GM19372 (cell line): ENCODE measurements at regions not wholly inside any gene's neighbourhood (a gene's known extent, or its start where the extent isn't known, plus 50 kb on each side); places are given as distances from the start of the nearest gene placed in this dataset.

Experiments
- ATAC-seq: cut with Tn5 transposase; IDR thresholded peaks from one replicate; pipeline ENCODE4 v1.9.1; 2021; ENCODE audit warnings: mild to moderate bottlenecking, low read depth, moderate library complexity; ENCODE audit not compliant: unreplicated experiment

DNA sequence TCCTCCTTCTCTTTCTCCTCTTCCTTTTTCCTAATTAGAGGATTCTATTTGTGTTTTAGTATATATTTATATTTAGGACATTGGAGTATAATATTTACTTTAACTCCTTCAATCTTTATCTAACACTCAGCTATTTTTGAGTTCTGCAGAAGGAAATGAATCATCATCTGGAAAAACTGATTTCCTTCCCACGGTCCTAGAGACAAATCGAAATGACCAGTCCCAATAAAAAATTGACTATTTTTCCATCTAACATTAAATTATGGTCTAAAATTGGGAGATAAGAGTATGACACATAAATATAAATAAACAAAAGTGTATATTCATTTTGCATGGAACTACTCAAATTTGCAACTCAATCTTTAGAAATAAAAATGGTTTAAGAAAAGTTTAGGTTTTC lies 167.4 kb downstream of the TMTC3 start:
- ATAC-seq = no peak

DNA sequence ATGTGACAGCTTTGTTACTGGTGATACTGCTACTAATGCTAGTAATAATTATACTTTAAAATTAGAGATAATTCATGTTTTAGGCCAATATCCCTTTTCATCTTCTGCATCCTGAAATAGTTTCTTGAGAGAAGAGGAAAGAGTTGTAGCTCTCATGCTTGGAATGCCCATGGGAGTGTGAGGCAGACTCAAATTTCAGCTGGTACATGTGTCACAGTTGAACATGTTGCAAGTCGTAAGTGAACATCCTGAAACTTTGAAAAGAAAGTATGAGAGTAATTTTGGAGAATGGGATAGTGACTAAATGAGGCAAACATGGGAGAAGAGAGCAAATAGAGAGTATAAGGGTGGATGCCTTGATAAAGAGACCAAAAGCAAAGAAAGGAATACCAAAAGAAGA lies 168.0 kb downstream of the TMTC3 start:
- no peak for ATAC-seq

DNA sequence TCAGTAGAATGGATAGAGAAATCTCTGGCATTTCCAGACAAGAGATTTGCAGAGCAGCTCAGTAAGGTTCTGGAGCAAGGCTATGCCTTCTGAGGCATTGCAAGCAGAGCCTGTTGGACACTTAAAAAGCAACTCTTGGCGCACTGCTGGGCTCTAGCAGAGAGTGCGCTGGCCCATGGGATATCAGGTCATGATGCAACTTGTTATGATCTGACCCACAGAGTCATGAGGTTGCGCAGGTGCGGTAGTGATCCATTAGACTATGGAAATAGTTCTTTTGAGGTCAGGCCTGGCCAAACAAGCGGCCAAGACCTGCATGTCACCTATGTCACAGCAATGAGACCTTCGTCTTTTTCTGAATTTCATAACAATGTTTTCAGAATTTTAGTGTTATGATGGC lies 168.6 kb downstream of the TMTC3 start:
- no peak for ATAC-seq

DNA sequence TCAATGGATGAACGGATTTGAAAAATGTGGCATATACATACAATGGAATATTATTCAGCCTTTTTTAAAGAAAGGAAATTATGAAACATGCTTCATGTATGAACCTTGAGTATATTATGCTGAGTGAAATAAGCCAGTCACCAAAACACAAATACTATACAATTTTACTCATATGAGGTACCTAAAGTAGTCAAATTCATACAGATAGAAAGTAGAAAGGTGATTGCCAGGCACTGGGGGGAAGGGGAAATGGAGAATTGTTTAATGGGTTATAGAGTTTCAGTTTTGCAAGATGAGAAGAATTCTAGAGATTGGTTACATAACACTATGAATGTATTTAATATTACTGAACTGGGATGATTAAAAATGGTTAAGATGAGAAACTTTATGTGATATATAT lies 171.4 kb downstream of the TMTC3 start:
- ATAC-seq = peak; percentile 47

DNA sequence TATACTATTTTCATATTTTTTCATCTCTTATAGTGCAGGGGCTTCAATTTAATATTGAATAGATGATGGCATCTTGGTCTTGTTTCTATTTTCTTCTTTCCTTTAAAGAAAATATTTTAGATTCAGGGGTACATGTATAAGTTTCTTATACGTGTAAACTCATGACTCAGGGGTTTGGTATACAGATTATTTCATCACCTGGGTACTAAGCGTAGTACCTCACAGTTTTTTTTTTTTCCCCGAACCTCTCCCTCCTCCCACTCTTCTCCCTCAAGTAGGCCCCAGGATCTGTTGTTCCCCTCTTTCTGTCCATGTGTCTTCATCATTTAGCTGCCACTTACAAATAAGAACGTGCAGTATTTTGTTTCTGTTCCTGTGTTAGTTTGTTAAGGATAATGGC lies 172.6 kb downstream of the TMTC3 start:
- ATAC-seq = no peak

DNA sequence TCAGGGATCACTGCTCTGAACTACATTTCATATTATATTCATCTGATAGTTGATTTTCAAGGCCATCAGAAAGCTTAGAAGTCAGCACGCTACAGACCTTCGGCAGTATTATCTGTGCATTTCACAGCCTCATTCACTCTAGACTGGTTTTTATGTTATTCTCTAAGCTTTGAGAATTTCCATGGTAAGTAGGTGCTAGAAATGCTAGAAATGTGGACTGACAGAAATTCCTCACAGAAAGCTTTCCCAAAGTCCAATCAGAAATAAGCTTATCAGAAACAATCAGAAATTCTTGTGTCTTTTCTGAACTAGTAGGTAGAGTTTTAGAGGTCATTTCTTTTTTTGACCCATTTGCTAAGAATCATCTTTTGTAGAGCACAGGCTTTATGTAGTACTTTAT lies 176.6 kb downstream of the TMTC3 start:
- no peak for ATAC-seq

DNA sequence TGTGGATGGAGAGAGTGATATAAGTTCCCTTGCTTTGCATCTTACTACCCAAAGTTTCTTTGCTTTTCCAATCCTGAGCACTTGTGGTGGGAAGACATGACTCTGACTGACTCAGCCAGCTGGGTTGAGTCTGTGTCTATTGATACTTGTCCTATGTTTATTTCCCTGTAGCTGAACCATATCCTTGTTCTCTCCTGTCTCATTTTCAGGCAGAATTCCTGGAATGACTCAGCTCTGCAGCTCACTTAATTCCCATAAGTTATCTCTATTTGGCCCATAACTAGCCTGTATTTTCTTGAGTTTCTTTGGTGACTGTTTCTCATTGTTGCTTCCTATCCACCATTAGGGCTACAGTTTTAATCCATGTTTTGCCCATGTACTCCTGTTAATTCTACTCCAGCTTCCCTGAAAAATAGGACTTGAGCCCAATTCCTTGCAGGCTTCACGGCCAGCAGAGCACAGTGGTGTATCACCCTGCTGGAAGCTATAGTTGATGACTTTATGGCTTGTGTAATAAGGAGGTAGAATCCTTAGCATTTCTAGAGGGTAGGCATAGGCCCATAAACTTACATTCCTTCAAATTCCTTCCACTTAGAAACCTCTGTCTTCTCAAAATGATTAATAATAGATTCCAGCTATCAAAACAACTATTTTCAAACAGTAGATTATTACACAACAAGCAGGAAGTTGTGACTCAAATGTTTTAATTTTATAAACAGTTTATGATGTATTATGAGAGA lies 183.1 kb downstream of the TMTC3 start:
- ATAC-seq = no peak

DNA sequence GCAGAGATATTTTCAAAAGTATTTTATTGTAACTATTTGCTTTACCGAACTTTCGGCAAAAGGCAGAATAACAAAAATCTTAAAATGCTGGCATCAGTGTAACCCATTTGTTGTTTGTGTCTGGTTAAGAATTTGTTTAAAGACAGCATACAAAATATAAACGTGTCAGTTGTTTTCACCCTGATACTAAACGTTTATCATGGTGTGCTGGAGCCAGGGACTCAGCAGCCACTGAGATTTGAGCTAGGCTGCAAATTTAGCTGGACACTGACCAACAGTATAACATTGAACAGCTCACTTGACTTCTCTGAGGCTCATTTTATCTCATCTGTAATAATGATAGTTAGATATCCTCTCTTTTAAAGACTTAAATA lies 183.7 kb downstream of the TMTC3 start:
- no peak for ATAC-seq

DNA sequence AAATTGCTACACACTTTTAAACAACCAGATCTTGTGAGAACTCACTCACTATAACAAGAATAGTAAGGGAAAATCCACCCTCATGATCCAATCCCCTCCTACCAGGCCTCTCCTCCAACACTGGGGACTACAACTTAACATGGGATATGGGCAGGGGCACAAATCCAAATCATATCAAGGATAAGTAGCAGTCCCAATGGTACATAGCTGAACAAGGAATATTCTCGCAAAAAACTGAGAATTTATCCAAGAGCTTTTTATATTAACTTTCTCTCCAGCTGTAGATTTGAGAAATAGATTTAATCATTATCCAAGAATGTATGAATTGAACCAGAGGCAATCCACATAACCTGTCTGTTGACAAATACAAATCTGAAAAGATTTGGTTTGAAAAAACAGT lies 185.2 kb downstream of the TMTC3 start:
- no peak for ATAC-seq

DNA sequence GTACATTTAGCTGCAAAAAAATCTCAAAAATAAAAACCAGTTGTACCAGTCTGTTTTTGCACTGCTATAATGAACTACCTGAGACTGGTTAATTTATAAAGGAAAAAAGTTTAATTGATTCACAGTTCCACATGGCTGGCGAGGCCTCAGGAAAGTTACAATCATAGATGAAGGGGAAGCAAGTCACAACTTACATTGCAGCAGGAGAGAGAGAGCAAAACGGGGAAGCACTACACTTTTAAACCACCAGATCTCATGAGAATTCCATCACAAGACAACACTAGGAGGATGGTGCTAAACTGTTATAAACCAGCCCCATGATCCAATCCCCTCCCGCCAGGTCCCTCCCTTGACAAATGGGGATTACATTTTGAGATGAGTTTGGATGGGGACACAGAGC lies 186.0 kb downstream of the TMTC3 start:
- ATAC-seq = no peak

DNA sequence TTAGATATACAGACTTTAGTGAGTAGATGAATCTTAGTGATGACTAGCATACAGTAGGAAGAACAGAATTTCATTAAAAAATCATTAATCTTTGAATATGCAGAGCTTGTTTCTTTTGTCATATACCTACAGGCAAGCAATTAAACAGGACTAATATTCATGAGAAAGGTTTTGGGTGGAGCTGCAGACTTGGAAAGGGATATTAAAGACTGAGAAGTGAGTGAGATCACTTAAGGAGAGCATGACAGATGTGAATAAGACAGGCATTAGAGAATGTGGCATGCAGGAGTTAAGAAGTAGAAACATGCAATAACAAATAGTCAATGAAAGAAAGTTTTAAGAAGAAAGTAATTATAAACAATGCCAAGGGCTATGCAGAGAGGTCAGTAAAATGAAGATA lies 187.7 kb downstream of the TMTC3 start:
- ATAC-seq = no peak

DNA sequence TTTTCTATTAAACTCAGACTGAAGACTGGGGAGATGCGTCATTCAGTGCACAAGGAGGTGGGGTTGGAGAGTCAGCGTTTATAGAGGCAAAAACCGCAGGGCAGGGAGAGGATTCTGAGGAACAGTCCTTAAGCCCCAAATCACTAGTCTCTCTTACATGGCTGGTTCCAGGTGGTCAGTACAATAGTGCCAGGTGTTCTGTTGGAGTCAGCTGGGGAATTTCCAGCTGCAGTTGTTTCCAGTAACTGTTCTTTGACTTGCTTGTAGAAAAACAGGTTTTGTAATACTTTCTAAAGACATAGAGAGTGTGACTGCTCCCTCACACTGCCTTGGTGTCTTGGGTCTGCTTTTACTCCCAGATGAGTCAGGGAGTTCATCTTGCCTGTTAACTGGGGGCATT lies 192.2 kb downstream of the TMTC3 start:
- no peak for ATAC-seq

DNA sequence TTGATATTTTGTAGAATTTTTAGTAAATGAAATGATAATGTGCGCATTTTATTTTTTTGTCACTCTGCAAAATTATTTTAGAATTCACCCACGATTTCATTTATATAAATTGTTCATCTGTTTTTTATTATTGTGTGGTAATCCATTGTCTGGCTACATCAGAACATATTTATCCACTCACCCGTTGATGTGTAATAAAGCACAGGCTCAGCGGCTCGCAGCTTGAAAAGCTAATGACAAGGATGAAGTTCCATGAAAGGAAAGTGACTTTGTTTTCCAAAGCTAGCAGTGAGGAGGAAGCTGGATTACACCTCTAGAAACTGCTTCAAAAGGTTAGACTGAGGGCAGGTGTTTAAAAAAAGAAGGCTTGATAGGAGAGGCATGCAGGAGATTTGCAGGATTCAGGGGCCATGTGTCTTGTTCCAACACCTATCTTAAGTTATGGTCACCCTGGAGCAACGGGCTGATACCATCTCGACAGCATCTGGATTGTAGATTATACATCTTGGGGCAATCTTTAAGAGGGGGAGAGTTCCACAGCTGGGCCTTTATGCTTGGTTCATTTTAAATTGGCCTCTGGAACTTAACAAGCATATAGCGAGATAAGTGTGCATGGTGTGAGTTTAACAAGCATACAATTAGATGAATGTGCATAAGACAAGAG lies 194.1 kb downstream of the TMTC3 start:
- no peak for ATAC-seq

DNA sequence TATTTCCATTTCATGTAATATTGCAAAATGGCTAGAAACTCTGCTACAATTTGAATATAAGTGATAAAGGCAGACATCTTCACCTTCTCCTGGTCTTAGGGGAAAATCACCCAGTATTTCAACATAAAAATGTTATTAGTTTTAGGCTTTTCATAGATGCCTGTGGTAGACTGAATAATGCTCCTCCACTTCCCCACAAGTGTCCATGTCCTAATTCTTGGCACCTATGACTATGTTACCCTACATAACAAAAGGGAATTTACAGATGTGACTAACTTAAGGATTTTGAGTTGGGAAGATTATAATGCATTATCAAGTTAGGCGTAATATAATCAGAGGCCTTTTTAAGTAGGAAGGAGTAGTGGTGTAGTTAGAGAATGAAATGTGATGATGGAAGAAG lies 196.4 kb downstream of the TMTC3 start:
- no peak for ATAC-seq

DNA sequence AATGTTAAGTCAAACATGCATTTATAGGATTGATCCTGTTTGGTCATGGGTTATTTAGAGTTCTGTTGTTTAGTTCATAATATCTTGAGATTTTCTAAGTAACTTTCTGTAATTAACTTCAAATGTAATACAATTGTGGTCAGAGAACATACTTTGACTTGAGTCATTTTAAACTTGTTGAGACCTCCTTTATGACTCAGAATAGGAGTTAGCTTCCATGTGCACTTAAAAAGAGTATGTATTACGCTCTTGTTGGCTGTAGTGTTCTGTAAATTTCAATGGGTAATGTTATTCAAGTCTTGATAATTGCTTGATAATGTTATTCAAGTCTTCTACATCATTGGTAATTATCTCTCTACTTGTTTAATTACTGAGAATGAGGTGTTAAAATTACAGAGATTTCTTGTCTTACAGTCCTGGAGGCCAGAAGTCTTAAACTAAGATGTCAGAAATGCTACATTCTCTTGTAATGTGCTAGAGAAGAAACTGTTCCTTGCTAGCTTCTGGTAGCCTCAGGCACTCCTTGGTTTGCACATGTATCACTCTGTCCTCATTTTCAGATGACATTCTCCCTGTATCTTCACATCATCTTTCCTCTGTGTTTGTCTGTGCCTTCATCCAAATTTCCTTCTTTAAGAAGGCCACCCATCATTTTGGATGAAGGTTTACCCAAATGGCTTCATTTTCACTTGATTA lies 197.3 kb downstream of the TMTC3 start:
- no peak for ATAC-seq

DNA sequence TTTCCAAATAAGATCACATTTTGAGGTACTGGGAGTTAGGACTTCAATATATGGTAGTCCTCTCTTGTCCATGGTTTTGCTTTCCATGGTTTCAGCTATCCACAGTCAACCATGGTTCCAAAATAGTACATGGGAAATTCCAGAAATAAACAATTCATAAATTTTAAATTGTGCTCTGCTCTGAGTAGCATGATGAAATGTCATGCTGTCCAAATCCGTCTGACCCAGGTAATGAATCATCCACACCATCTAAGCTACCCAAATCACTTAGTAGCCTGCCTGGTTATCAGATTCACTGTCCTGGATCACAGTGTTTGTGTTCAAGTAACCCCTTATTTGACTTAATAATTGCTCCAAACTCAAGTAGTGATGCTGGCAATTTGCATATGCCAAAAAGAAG lies 197.9 kb downstream of the TMTC3 start:
- no peak for ATAC-seq

DNA sequence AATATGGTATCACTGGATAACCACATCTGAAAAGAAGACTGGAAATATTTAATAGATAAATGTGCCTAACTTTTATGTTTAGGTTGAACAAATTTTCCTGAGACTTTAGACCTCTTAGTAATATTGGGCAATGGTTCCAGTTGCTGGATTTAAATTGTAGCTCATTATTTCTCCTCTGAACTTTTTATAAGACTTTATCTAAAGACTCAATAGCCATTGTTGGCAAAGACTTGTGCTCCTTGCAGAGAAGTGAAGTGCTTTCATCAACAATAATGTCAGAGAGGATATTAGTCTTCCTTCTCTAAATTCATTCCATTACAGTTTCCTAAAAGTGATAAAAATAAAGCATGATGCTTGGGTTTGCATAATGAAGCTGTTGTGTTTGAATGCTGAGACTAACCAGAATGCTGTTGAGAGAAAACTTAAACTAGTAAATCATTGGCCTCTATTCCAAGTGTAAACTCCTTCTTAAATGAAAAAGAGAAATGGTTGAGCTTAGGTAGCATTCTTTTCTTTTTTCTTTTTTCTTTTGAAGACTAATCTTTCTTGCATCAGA lies 200.2 kb downstream of the TMTC3 start:
- no peak for ATAC-seq

DNA sequence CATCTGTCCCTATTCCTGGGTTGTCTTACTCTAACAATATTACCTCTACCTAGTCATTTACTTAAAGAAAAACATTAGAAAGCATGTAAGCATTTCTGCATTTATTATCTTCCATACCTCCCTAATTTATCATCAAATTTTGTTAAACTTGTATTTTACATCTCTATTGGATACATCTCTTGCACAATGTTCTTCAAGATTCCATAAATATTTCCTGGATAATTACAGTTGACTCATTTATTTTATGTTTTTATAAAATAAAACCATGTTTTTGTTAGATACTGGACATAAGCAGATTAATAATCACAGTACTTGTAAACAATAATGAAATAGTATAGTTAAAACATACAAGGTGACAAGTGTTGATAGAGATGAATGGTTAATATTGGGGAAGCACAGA lies 209.0 kb downstream of the TMTC3 start:
- ATAC-seq = no peak

DNA sequence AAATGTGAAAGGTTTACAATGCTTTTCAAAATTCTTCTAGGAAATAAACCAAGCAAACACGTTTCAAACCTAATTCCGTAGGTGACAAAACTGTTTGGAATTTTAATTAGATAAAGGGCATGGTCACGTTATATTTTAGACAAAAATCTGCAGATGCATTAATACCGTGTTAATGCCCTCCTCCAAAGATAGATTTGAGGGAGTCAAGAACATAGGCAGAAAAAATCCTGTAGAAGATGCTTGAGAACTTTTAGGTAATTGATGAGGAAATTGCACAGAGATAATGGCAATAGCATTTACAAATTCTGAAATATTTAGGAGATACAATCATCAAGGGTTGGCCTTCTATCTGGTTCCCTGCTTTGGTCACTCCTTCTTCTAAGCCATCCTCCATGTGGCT lies 212.6 kb downstream of the TMTC3 start:
- no peak for ATAC-seq

DNA sequence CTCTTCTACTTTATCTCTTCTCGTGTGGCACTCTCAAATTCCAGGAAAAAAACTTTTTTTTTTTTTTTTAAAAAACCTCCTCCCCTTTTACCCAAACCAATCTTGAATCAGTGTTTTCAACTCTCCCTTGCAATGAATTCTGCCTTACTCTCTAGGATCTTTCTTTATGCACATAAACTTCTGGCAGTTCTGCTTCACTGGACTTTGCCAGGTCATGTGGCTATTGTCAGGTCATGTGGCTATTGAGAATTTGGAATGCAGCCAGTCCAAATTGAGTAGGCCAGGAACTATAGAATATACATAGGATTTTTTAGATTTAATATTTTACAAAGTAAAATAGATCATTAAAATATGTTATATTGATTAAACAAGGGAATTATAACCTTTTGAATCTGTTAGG lies 218.2 kb downstream of the TMTC3 start:
- ATAC-seq = no peak

DNA sequence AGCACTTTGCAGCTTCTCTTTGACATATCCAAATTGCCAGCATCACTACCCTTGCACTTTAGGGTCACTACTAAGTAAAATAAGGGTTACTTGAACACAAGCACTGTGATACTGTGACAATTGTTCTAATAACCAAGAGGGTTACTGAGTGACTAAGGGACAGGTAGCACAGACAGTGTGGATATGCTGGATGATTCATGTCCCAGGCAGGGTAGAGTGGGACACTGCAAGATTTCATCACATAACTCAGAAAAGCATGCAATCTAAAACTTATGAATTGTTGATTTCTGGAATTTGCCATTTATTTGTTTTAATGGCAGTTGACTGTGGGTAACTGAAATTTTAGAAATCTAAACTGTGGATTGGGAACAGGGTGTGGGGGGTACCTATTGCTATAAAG lies 218.8 kb downstream of the KITLG start:
- no peak for ATAC-seq

DNA sequence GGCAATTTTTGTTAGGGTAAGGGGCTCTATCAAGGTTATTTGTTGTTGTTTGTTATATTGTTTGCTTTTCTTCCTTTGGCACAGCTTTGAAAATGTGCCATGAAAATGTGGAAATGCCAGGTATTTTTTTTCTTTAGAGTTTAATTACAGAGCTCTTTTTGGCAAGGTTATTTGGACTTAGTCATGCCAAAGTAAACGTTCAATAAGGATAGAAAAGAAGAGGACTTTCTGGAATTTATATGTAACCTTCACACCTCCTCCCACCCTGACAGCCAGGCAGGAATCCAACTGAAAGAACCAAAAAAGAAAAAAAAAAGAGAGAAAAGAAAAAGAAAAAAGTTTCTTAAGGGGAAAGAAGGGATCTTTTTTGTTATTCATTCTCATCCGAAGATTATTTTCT lies 217.8 kb downstream of the KITLG start:
- ATAC-seq = no peak
